GM12873 (cell line): ENCODE measurements at regions not wholly inside any gene's neighbourhood (a gene's known extent, or its start where the extent isn't known, plus 50 kb on each side); places are given as distances from the start of the nearest gene placed in this dataset.

Experiments used
- TF ChIP-seq, protein P1 (sequence below): IDR thresholded peaks from 2 replicates; pipeline ENCODE4 v1.5.1; 2012; ENCODE audit warnings: low read depth, mild to moderate bottlenecking, moderate library complexity, low read length, control low read depth; ENCODE audit not compliant: insufficient read depth; ENCODE audit errors: missing control alignments

DNA sequence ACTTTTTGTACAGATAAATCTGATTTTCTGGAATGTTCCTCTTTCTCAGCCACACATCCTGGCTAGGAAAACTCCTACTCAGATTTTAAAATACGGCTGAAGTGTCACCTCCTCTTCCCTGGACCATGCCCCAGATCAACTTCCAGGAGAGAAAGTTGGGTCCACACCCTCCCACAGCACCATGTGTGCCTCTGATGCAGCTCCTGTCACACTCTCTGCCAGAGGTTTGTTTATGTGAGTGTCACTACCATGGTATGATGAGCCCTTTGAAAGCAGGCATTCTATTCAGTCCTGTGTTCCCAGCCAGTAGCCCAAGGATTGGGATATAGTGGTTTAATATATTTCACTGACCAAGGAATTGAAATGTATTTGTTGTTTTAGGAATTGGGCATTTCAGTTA lies 287.2 kb upstream of the ATP2B1 start:
- TF ChIP-seq, protein P1, sequence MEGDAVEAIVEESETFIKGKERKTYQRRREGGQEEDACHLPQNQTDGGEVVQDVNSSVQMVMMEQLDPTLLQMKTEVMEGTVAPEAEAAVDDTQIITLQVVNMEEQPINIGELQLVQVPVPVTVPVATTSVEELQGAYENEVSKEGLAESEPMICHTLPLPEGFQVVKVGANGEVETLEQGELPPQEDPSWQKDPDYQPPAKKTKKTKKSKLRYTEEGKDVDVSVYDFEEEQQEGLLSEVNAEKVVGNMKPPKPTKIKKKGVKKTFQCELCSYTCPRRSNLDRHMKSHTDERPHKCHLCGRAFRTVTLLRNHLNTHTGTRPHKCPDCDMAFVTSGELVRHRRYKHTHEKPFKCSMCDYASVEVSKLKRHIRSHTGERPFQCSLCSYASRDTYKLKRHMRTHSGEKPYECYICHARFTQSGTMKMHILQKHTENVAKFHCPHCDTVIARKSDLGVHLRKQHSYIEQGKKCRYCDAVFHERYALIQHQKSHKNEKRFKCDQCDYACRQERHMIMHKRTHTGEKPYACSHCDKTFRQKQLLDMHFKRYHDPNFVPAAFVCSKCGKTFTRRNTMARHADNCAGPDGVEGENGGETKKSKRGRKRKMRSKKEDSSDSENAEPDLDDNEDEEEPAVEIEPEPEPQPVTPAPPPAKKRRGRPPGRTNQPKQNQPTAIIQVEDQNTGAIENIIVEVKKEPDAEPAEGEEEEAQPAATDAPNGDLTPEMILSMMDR = no peak

DNA sequence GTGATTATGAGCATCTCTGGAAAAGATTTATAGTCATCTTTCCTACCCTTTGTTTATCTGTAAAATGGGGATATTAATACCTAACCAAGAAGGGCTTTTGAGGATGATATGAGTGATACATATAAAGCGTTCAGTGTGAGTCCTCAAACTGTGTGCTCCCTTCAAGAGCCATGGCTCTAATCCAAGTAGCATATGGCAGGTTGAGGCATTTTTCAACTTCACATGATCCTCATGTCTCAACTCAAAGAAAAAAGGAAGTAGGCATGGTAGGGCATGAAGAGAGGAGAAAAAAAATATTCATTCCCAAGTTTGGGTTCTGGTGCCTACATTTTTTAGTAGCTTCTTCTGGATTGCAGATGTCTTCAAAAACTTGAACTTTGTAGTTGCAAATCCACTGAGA lies 286.3 kb upstream of the ATP2B1 start:
- TF ChIP-seq, protein P1 = no peak

DNA sequence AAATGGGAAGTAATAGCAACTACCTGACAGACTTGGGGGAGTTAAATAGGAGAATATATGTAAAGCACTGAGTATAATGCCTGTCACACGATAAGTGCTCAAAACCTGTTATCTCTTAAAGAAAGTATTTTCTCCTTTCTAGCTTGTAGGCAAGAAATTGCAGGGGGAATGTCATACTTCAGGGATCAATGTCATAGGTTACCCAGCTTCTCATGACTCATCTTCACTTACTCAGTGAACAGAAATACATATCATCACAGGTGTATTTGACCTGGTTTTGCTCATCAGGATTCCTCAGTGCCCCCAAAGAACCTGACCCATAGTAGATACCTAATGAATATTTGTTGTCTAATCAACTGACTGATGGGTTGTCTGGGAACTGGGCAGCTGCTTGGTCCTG lies 285.0 kb upstream of the ATP2B1 start:
- TF ChIP-seq, protein P1 = no peak

DNA sequence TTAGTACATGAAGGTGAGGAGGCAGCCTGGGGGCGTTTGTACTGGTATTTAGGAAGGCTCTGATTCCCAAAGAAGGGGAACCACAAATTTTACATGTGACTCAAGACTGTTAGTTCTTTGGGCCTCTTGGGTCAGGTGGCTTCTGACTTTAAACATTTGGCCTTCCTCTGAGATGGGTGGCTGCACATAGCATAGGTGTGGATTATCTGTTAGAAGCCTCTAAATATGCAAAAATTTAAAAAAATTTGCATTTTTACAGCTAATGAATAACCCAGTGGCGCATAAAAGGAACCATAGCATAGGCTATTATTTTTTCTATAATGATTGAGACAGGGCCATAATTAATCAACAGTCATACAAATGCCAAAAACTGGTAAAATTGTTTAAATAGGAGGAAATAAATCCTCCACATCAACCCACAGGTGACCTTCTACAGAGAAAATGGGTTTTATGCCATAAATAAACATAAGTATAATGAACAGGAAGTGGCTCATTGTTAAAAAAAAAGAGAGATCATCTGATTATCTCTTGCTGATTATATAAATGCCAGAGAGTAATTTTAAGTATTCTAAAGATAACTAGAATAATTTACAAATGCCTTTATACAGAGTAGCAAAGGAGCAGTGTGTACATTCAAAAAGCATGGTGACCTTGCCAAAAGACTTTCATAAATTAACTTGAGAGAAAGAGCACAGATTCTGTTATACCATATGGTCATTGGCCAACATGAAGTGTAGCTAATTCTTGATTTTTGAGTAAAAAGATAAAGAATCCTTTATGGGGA lies 284.2 kb upstream of the ATP2B1 start:
- TF ChIP-seq, protein P1 = no peak

DNA sequence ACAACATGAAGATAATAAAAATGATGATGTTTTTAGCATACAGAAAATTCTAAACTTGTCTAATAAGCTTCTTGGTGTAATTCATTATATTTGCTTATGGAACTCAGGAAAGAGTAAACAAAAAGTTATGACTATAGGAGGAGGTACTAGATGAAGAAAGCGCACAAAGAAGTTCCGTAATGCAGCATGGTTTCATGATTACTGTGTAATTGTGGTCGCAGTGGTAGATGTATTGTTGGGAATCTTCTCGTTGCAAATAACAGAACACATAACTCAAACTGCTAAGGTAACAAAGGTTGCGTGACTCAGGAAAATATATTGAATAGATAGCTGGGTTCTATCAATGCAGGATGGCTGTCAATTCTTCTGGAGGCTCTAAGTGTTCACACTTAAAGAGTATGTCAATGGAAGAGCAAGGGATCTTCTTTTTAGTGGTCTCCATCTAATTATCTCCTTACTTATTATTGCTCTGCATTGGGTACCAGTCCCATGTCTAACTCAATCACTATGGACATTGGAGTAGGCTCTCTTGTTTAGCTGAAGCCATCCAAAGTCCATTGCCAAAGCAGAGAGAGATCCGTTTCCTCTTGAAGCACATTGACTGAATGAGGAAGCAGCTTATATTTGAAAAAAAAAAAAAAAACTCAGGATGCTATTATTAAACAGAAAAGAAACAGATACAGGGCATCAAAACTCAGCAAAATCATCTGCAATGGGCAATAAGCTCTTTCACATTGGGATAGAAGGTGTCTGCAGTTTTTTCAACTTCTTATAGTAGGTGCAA lies 283.4 kb upstream of the ATP2B1 start:
- TF ChIP-seq, protein P1 = no peak

DNA sequence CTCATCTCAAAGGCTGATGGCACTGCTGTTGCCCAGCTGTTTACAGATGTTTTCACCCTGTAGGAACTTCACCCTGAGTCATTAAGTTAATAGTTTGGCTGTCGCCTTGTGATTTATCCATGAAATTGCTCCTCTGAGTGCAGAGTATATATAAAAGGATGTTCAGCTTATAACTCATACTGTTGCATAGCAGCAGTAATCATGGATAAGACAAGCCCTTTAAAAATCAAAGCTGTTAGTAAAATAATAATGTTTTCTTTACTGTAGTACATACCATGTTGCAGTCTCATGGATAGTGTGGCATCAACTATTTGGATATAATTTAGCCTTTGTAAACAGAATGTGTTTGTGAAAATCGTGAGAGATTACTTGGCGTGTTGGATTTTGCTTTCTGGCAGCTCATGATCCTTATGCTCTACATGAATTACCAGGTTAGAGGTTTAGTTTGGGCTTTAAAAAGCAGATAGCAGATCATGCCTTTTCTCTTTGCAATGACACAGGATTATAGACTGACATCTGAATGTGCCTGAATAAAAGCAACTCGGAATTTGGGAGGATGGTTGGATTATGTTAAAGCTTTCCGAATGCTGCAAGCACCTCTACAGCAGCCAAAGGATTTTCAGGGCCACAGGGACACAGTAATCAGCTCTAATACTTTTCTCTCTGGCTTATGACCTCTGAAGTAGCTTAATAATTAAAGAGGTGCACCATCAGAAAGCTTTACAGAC lies 279.7 kb upstream of the ATP2B1 start:
- TF ChIP-seq, protein P1 = no peak

DNA sequence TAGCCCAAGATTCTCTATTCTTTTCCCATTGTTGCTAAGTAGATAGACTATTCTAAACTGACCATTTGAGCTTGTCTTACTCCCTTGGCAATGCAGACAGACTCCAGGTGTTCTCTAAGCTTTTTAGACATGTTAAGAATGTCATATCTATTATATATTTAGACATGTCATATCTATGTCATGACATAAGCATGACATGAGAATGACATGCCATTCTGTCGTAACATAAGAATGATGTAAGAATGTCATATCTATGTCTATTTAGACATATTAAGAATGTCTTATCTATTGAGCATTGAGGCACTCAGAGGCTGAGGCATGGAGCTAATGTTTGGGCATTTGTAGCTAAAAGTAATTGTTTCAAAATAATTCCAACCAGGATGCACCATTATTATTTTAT lies 277.3 kb upstream of the ATP2B1 start:
- TF ChIP-seq, protein P1 = no peak
